ENCODE measurements at regions not wholly inside any gene's neighbourhood (a gene's known extent, or its start where the extent isn't known, plus 50 kb on each side); places are given as distances from the start of the nearest gene placed in this dataset.

GRCh38 chr7:18408461-18408860, 87.1 kb upstream of the HDAC9 start:
- no peak for TF ChIP-seq EZH2phosphoT487 (IDR thresholded peaks at IDR 0.05)
- TF ChIP-seq EZH2 (IDR thresholded peaks at IDR 0.05), result no peak

All from neural progenitor cell (in vitro differentiated cells).